ENCODE measurements at regions not wholly inside any gene's neighbourhood (a gene's known extent, or its start where the extent isn't known, plus 50 kb on each side); places are given as distances from the start of the nearest gene placed in this dataset.

- CTCF ChIA-PET: no interaction called here
- TF ChIP-seq CTCF (conservative IDR thresholded peaks at IDR 0.05; ENCODE audit: low read depth): no peak
- no peak overlapping the region for H3K27ac ChIP-seq
- POLR2A ChIA-PET (ENCODE audit: low non-redundant PET): no interaction called here
- no peak for DNase-seq (ENCODE audit: low spot score)
Observed at GRCh38 chr10:4041635-4042034, 256.6 kb upstream of the KLF6 start.

- POLR2A ChIA-PET (ENCODE audit: low non-redundant PET): no interaction called here
- no peak for DNase-seq (ENCODE audit: low spot score)
- CTCF ChIA-PET: no interaction called here
- H3K27ac ChIP-seq: no peak overlapping the region
- no peak for TF ChIP-seq CTCF (conservative IDR thresholded peaks at IDR 0.05; ENCODE audit: low read depth)
Observed at GRCh38 chr10:4038000-4038399, 253.0 kb upstream of the KLF6 start.

GRCh38 chr10:4035599-4035945 is 250.6 kb upstream of the KLF6 start:
- ChIA-PET POLR2A (ENCODE audit: low non-redundant PET) (no interaction called here), CTCF (no interaction called here)
- no peak for DNase-seq (ENCODE audit: low spot score)
- no peak overlapping the region for H3K27ac ChIP-seq
- no peak for TF ChIP-seq CTCF (conservative IDR thresholded peaks at IDR 0.05; ENCODE audit: low read depth)

- CTCF ChIA-PET: no interaction called here
- H3K27ac ChIP-seq: no peak overlapping the region
- DNase-seq (ENCODE audit: low spot score): no peak
- POLR2A ChIA-PET (ENCODE audit: low non-redundant PET): no interaction called here
- TF ChIP-seq CTCF (conservative IDR thresholded peaks at IDR 0.05; ENCODE audit: low read depth): no peak
Observed at GRCh38 chr10:4034907-4035598, 250.0 kb upstream of the KLF6 start.

GRCh38 chr10:4033341-4033896 is 248.4 kb upstream of the KLF6 start:
- ChIA-PET POLR2A (ENCODE audit: low non-redundant PET) (no interaction called here), CTCF (no interaction called here)
- TF ChIP-seq CTCF (conservative IDR thresholded peaks at IDR 0.05; ENCODE audit: low read depth): no peak
- DNase-seq (ENCODE audit: low spot score): no peak
- H3K27ac ChIP-seq: no peak overlapping the region

- POLR2A ChIA-PET (ENCODE audit: low non-redundant PET): no interaction called here
- TF ChIP-seq CTCF (conservative IDR thresholded peaks at IDR 0.05; ENCODE audit: low read depth): no peak
- no peak for DNase-seq (ENCODE audit: low spot score)
- CTCF ChIA-PET: no interaction called here
- H3K27ac ChIP-seq: no peak overlapping the region
Observed at GRCh38 chr10:4029866-4030265, 244.9 kb upstream of the KLF6 start.

Measured in RWPE1 (cell line).